GM23338 (cell line): ENCODE measurements at regions not wholly inside any gene's neighbourhood (a gene's known extent, or its start where the extent isn't known, plus 50 kb on each side); places are given as distances from the start of the nearest gene placed in this dataset.

Experiments
- CREB1 ChIP-seq: fragments of 250-450 bp; sonication (Bioruptor Pico); IDR thresholded peaks from 2 replicates; pipeline ENCODE4 v1.5.0; 2020; ENCODE audit warnings: low read depth, mild to moderate bottlenecking, moderate library complexity
- ETS1 ChIP-seq: IDR thresholded peaks from 2 replicates; pipeline ENCODE4 v1.6.1; 2016; ENCODE audit warnings: antibody characterized with exemption
- EZH2 ChIP-seq: fragments of 200-600 bp; sonication (generic); IDR thresholded peaks from one replicate; pipeline ENCODE4 v1.8.0; 2017; ENCODE audit warnings: antibody characterized with exemption, mild to moderate bottlenecking, low read depth; ENCODE audit not compliant: unreplicated experiment
- EZH2phosphoT487 ChIP-seq: fragments of 200-600 bp; sonication (generic); IDR thresholded peaks from one replicate; pipeline ENCODE4 v1.8.1; 2018; ENCODE audit warnings: antibody characterized with exemption; ENCODE audit not compliant: unreplicated experiment
- JUNB ChIP-seq: IDR thresholded peaks from one replicate; pipeline ENCODE4 v1.6.1; 2016; ENCODE audit warnings: antibody characterized with exemption; ENCODE audit not compliant: unreplicated experiment
- POLR2AphosphoS5 ChIP-seq: IDR thresholded peaks from 2 replicates; pipeline ENCODE4 v1.6.1; 2016; ENCODE audit warnings: antibody characterized with exemption, low read depth
- STAT1 ChIP-seq: IDR thresholded peaks from one replicate; pipeline ENCODE4 v1.6.1; 2016; ENCODE audit warnings: antibody characterized with exemption; ENCODE audit not compliant: unreplicated experiment
- ZNF114 ChIP-seq: fragments of 250-450 bp; sonication (Bioruptor Pico); IDR thresholded peaks from 2 replicates; pipeline ENCODE4 v1.5.0; 2020; ENCODE audit warnings: mild to moderate bottlenecking, moderate library complexity
- TF ChIP-seq, protein P1 (sequence below), 2 experiments: fragments of 200-600 bp in 1 of 2; sonication (generic) in 1 of 2; conservative IDR thresholded peaks; 2 replicates each; pipeline versions ENCODE4 v1.5.1 to v1.6.1; 2016 to 2017; ENCODE audit warnings: antibody characterized with exemption in 2 of 2, low read depth in 2 of 2, mild to moderate bottlenecking in 2 of 2, moderate library complexity in 1 of 2
- TF ChIP-seq, protein P2 (sequence below): IDR thresholded peaks from one replicate; pipeline ENCODE4 v1.6.1; 2018; ENCODE audit warnings: antibody characterized with exemption; ENCODE audit not compliant: unreplicated experiment
- TF ChIP-seq, protein P3 (sequence below): fragments of 250-450 bp; sonication (Bioruptor Pico); IDR thresholded peaks from 2 replicates; pipeline ENCODE4 v1.5.0; 2020; ENCODE audit warnings: mild to moderate bottlenecking, moderate library complexity

- TF ChIP-seq, protein P1, sequence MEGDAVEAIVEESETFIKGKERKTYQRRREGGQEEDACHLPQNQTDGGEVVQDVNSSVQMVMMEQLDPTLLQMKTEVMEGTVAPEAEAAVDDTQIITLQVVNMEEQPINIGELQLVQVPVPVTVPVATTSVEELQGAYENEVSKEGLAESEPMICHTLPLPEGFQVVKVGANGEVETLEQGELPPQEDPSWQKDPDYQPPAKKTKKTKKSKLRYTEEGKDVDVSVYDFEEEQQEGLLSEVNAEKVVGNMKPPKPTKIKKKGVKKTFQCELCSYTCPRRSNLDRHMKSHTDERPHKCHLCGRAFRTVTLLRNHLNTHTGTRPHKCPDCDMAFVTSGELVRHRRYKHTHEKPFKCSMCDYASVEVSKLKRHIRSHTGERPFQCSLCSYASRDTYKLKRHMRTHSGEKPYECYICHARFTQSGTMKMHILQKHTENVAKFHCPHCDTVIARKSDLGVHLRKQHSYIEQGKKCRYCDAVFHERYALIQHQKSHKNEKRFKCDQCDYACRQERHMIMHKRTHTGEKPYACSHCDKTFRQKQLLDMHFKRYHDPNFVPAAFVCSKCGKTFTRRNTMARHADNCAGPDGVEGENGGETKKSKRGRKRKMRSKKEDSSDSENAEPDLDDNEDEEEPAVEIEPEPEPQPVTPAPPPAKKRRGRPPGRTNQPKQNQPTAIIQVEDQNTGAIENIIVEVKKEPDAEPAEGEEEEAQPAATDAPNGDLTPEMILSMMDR (conservative IDR thresholded peaks at IDR 0.05; ENCODE audit: low read depth in 2 of 2) = no peak
- TF ChIP-seq EZH2 (no peak), POLR2AphosphoS5 (no peak), STAT1 (no peak), CREB1 (CRISPR knock-in tag) (no peak), JUNB (no peak), EZH2phosphoT487 (no peak), ETS1 (no peak), ZNF114 (CRISPR knock-in tag) (no peak)
- TF ChIP-seq, protein P2, sequence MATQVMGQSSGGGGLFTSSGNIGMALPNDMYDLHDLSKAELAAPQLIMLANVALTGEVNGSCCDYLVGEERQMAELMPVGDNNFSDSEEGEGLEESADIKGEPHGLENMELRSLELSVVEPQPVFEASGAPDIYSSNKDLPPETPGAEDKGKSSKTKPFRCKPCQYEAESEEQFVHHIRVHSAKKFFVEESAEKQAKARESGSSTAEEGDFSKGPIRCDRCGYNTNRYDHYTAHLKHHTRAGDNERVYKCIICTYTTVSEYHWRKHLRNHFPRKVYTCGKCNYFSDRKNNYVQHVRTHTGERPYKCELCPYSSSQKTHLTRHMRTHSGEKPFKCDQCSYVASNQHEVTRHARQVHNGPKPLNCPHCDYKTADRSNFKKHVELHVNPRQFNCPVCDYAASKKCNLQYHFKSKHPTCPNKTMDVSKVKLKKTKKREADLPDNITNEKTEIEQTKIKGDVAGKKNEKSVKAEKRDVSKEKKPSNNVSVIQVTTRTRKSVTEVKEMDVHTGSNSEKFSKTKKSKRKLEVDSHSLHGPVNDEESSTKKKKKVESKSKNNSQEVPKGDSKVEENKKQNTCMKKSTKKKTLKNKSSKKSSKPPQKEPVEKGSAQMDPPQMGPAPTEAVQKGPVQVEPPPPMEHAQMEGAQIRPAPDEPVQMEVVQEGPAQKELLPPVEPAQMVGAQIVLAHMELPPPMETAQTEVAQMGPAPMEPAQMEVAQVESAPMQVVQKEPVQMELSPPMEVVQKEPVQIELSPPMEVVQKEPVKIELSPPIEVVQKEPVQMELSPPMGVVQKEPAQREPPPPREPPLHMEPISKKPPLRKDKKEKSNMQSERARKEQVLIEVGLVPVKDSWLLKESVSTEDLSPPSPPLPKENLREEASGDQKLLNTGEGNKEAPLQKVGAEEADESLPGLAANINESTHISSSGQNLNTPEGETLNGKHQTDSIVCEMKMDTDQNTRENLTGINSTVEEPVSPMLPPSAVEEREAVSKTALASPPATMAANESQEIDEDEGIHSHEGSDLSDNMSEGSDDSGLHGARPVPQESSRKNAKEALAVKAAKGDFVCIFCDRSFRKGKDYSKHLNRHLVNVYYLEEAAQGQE = no peak
- TF ChIP-seq, protein P3, sequence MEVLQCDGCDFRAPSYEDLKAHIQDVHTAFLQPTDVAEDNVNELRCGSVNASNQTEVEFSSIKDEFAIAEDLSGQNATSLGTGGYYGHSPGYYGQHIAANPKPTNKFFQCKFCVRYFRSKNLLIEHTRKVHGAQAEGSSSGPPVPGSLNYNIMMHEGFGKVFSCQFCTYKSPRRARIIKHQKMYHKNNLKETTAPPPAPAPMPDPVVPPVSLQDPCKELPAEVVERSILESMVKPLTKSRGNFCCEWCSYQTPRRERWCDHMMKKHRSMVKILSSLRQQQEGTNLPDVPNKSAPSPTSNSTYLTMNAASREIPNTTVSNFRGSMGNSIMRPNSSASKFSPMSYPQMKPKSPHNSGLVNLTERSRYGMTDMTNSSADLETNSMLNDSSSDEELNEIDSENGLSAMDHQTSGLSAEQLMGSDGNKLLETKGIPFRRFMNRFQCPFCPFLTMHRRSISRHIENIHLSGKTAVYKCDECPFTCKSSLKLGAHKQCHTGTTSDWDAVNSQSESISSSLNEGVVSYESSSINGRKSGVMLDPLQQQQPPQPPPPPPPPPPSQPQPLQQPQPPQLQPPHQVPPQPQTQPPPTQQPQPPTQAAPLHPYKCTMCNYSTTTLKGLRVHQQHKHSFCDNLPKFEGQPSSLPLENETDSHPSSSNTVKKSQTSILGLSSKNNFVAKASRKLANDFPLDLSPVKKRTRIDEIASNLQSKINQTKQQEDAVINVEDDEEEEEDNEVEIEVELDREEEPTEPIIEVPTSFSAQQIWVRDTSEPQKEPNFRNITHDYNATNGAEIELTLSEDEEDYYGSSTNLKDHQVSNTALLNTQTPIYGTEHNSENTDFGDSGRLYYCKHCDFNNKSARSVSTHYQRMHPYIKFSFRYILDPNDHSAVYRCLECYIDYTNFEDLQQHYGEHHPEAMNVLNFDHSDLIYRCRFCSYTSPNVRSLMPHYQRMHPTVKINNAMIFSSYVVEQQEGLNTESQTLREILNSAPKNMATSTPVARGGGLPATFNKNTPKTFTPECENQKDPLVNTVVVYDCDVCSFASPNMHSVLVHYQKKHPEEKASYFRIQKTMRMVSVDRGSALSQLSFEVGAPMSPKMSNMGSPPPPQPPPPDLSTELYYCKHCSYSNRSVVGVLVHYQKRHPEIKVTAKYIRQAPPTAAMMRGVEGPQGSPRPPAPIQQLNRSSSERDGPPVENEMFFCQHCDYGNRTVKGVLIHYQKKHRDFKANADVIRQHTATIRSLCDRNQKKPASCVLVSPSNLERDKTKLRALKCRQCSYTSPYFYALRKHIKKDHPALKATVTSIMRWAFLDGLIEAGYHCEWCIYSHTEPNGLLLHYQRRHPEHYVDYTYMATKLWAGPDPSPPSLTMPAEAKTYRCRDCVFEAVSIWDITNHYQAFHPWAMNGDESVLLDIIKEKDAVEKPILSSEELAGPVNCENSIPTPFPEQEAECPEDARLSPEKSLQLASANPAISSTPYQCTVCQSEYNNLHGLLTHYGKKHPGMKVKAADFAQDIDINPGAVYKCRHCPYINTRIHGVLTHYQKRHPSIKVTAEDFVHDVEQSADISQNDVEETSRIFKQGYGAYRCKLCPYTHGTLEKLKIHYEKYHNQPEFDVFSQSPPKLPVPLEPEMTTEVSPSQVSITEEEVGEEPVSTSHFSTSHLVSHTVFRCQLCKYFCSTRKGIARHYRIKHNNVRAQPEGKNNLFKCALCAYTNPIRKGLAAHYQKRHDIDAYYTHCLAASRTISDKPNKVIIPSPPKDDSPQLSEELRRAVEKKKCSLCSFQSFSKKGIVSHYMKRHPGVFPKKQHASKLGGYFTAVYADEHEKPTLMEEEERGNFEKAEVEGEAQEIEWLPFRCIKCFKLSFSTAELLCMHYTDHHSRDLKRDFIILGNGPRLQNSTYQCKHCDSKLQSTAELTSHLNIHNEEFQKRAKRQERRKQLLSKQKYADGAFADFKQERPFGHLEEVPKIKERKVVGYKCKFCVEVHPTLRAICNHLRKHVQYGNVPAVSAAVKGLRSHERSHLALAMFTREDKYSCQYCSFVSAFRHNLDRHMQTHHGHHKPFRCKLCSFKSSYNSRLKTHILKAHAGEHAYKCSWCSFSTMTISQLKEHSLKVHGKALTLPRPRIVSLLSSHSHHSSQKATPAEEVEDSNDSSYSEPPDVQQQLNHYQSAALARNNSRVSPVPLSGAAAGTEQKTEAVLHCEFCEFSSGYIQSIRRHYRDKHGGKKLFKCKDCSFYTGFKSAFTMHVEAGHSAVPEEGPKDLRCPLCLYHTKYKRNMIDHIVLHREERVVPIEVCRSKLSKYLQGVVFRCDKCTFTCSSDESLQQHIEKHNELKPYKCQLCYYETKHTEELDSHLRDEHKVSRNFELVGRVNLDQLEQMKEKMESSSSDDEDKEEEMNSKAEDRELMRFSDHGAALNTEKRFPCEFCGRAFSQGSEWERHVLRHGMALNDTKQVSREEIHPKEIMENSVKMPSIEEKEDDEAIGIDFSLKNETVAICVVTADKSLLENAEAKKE (CRISPR knock-in tag) = no peak
These were observed 476.4 kb upstream of the CCL2 start for GRCh38 chr17:33778505-33779233.
